Osteocyte (in vitro differentiated cells): ENCODE measurements at regions not wholly inside any gene's neighbourhood (a gene's known extent, or its start where the extent isn't known, plus 50 kb on each side); places are given as distances from the start of the nearest gene placed in this dataset.

Source experiments
- DNase-seq: peaks from one replicate; pipeline ENCODE4 v3.0.0; 2021; ENCODE audit warnings: mixed read lengths; ENCODE audit not compliant: unreplicated experiment; ENCODE audit errors: extremely low spot score
- H3K27ac Mint-ChIP-seq: one replicate; pipeline ENCODE4 v1.8.0; 2021; ENCODE audit warnings: mild to moderate bottlenecking, mixed read lengths; ENCODE audit not compliant: unreplicated experiment
- H3K27me3 Mint-ChIP-seq: one replicate; pipeline ENCODE4 v1.8.0; 2021; ENCODE audit warnings: mixed read lengths; ENCODE audit not compliant: unreplicated experiment
- H3K36me3 Mint-ChIP-seq: one replicate; pipeline ENCODE4 v1.8.0; 2021; ENCODE audit warnings: mixed read lengths; ENCODE audit not compliant: unreplicated experiment
- H3K4me1 Mint-ChIP-seq: one replicate; pipeline ENCODE4 v1.8.0; 2021; ENCODE audit warnings: mixed read lengths; ENCODE audit not compliant: unreplicated experiment
- H3K4me3 Mint-ChIP-seq: one replicate; pipeline ENCODE4 v1.8.0; 2021; ENCODE audit warnings: mild to moderate bottlenecking, moderate library complexity, mixed read lengths; ENCODE audit not compliant: unreplicated experiment
- H3K9me3 Mint-ChIP-seq: one replicate; pipeline ENCODE4 v1.8.0; 2021; ENCODE audit warnings: mixed read lengths; ENCODE audit not compliant: unreplicated experiment
- TF ChIP-seq, protein P1 (sequence below): fragments of 200-600 bp; sonication (generic); IDR thresholded peaks from 2 replicates; pipeline ENCODE4 v1.5.0; 2021; ENCODE audit warnings: antibody characterized with exemption, mild to moderate bottlenecking, moderate library complexity

DNA sequence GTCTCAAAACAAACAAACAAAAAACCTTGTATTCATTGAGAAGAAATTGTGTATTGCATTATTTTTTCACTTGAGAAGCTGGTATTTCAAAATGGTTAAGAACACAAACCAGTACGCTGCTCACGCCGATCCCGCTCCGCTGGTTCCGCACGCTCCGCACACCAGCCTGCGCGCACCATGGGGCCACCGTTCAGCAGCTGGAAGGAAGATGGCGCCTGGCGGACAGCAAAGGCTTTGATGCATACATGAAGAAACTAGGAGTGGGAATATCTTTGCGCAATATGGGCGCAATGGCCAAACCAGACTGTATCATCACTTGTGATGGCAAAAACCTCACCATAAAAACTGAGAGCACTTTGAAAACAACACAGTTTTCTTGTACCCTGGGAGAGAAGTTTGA is 75.7 kb downstream of the RBM43 start:
- TF ChIP-seq, protein P1, sequence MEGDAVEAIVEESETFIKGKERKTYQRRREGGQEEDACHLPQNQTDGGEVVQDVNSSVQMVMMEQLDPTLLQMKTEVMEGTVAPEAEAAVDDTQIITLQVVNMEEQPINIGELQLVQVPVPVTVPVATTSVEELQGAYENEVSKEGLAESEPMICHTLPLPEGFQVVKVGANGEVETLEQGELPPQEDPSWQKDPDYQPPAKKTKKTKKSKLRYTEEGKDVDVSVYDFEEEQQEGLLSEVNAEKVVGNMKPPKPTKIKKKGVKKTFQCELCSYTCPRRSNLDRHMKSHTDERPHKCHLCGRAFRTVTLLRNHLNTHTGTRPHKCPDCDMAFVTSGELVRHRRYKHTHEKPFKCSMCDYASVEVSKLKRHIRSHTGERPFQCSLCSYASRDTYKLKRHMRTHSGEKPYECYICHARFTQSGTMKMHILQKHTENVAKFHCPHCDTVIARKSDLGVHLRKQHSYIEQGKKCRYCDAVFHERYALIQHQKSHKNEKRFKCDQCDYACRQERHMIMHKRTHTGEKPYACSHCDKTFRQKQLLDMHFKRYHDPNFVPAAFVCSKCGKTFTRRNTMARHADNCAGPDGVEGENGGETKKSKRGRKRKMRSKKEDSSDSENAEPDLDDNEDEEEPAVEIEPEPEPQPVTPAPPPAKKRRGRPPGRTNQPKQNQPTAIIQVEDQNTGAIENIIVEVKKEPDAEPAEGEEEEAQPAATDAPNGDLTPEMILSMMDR = no peak
- no peak overlapping the region for H3K4me3 Mint-ChIP-seq
- peaks cover 19% of the 10 kb centered on the region for H3K27me3 Mint-ChIP-seq
- DNase-seq = no peak
- no peaks in the 10 kb centered on the region for H3K9me3 Mint-ChIP-seq
- H3K27ac Mint-ChIP-seq = no peak overlapping the region
- H3K4me1 Mint-ChIP-seq = peaks cover 4% of the 10 kb centered on the region
- no peaks in the 10 kb centered on the region for H3K36me3 Mint-ChIP-seq

DNA sequence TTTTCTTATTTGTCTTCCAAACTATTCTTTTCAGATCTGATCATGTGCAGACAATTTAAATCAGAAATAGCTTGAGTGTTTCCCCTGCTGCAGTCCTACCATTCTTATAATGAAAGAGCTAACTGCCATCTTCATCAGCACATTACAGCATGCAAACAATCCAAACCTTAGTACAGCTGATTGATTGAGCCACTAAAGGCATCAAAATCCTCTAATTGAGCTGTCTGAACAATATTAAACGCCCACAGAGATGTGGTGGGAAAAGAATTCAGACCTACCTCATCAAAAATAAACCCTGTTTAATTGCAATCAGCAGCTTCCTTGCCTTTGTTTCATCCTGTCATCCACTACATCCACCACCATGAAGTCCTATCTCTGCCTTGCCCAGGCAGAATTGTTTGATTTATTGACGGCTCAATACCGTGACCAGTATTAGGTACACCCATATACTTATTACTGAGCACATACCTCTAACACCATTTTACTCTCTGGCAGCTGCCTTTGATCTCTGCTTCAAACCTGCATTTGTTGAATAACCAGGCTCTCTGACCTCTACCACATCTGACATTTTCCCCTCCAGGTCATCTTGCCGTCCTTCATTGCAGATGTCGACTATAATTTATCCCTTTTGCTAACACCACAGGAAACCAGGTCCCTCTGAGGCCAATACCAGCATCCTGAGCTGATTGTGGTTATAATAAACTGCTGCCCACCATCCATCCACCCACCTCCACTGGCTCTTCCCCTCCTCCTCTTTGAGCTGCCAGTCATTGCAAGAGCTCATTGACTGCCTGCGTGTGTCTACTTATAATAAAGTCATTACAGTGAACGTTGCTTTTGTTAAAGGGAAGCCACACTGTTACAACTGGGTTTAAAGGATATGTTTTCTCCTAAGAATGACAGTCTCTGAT is 78.5 kb downstream of the RBM43 start:
- H3K4me3 Mint-ChIP-seq = no peak overlapping the region
- no peak overlapping the region for H3K27ac Mint-ChIP-seq
- H3K27me3 Mint-ChIP-seq = peaks cover 26% of the 10 kb centered on the region
- H3K4me1 Mint-ChIP-seq = no peaks in the 10 kb centered on the region
- TF ChIP-seq, protein P1 = no peak
- H3K36me3 Mint-ChIP-seq = no peaks in the 10 kb centered on the region
- no peaks in the 10 kb centered on the region for H3K9me3 Mint-ChIP-seq
- DNase-seq = no peak

DNA sequence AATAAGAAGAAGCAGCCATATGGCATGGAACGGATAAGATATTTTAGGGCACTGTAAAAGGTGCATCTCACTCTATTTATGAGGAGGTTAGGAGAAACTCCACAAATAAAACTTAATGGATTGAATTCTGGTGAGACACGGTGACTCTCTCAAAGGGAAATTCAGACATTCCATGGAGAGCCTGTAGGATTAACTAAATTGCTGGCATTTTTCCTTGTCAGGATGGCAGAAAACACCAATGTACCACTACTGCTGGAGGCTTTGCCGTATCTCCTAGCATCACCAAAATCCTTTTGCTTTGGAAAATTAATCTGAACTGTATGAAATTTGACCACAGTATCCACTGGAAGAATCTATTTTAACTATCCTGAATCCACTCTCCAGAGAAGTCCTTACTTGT is 79.3 kb downstream of the RBM43 start:
- no peak overlapping the region for H3K4me3 Mint-ChIP-seq
- no peak overlapping the region for H3K27ac Mint-ChIP-seq
- TF ChIP-seq, protein P1 = no peak
- H3K9me3 Mint-ChIP-seq = no peaks in the 10 kb centered on the region
- peaks cover 29% of the 10 kb centered on the region for H3K27me3 Mint-ChIP-seq
- DNase-seq = no peak
- H3K4me1 Mint-ChIP-seq = no peaks in the 10 kb centered on the region
- H3K36me3 Mint-ChIP-seq = no peaks in the 10 kb centered on the region

DNA sequence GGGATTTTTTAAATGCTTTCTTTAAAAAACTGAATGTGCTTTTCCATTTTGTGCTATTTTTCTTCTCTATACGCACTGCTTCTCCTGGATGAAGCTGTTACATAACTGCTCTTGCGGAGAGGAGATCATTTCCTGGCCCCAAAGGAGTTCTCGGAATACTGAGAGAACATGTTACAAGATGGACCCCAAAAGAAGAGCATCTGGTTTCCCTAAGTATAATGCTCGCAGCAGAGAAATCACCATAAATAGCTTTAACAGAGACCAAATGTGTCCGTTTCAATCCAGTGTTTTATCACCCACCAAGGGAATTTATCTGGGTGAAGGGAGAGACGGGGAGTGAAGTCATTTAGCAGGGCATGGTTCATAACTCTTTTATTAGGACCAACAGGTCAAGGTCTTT is 80.1 kb downstream of the RBM43 start:
- H3K4me3 Mint-ChIP-seq = no peak overlapping the region
- no peaks in the 10 kb centered on the region for H3K9me3 Mint-ChIP-seq
- H3K36me3 Mint-ChIP-seq = no peaks in the 10 kb centered on the region
- H3K4me1 Mint-ChIP-seq = no peaks in the 10 kb centered on the region
- TF ChIP-seq, protein P1 = no peak
- H3K27ac Mint-ChIP-seq = no peak overlapping the region
- DNase-seq = no peak
- H3K27me3 Mint-ChIP-seq = peaks cover 34% of the 10 kb centered on the region

DNA sequence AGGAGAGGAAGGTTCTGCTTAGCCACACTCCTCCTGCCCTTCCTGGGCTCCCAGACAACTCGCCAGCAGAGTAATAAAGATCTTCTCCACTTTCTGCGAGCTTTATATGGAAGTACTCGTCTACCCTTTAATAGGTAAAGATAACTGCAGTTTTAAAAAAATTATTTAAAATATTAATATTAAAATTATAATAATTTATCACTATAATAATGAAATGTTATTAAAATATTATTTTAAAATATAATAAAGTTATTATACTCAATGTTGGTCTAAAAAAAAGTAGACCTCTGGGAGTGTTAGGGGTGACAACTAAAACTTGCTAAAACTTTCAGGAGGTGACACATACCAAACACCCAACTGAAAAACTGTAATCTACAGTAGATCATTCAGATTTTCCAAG is 81.5 kb downstream of the RBM43 start:
- Mint-ChIP-seq H3K4me3 (no peak overlapping the region), H3K9me3 (no peaks in the 10 kb centered on the region), H3K27ac (no peak overlapping the region), H3K27me3 (peaks cover 44% of the 10 kb centered on the region), H3K36me3 (no peaks in the 10 kb centered on the region), H3K4me1 (no peaks in the 10 kb centered on the region)
- no peak for DNase-seq
- TF ChIP-seq, protein P1 = no peak
